ENCODE measurements at regions not wholly inside any gene's neighbourhood (a gene's known extent, or its start where the extent isn't known, plus 50 kb on each side); places are given as distances from the start of the nearest gene placed in this dataset.

GRCh38 chr10:61124756-61125530, 181.0 kb upstream of the RHOBTB1 start:
- no peak overlapping the region for H3K27ac ChIP-seq (ENCODE audit: low read depth, low read length)
- no peak overlapping the region for H3K9ac ChIP-seq (ENCODE audit: low read depth, low read length)
- no peaks in the 10 kb centered on the region for H3K27me3 ChIP-seq (ENCODE audit: control insufficient read depth, insufficient read depth, low read length)
- H3K36me3 ChIP-seq (ENCODE audit: control insufficient read depth, insufficient read depth, low read length) = no peaks in the 10 kb centered on the region
- H3K4me1 ChIP-seq (ENCODE audit: control insufficient read depth, insufficient read depth, low read length) = no peaks in the 10 kb centered on the region; the same call in 1 of the 2 replicates
- H3K4me3 ChIP-seq (ENCODE audit: low read depth, low read length) = no peak overlapping the region
- H3K9me3 ChIP-seq (ENCODE audit: control insufficient read depth, insufficient read depth, low read length) = no peaks in the 10 kb centered on the region

- H3K27me3 ChIP-seq (ENCODE audit: control insufficient read depth, insufficient read depth, low read length) = no peaks in the 10 kb centered on the region
- H3K9me3 ChIP-seq (ENCODE audit: control insufficient read depth, insufficient read depth, low read length) = no peaks in the 10 kb centered on the region
- H3K27ac ChIP-seq (ENCODE audit: low read depth, low read length) = no peak overlapping the region
- H3K4me1 ChIP-seq (ENCODE audit: control insufficient read depth, insufficient read depth, low read length) = no peaks in the 10 kb centered on the region
- no peak overlapping the region for H3K9ac ChIP-seq (ENCODE audit: low read depth, low read length)
- H3K36me3 ChIP-seq (ENCODE audit: control insufficient read depth, insufficient read depth, low read length) = no peaks in the 10 kb centered on the region
- H3K4me3 ChIP-seq (ENCODE audit: low read depth, low read length) = no peak overlapping the region
Observed at GRCh38 chr10:61120805-61121204, 176.8 kb upstream of the RHOBTB1 start.

GRCh38 chr10:61119573-61119972, 175.6 kb upstream of the RHOBTB1 start:
- no peak overlapping the region for H3K9ac ChIP-seq (ENCODE audit: low read depth, low read length)
- no peaks in the 10 kb centered on the region for H3K9me3 ChIP-seq (ENCODE audit: control insufficient read depth, insufficient read depth, low read length)
- H3K27ac ChIP-seq (ENCODE audit: low read depth, low read length) = no peak overlapping the region
- H3K27me3 ChIP-seq (ENCODE audit: control insufficient read depth, insufficient read depth, low read length) = no peaks in the 10 kb centered on the region
- no peaks in the 10 kb centered on the region for H3K4me1 ChIP-seq (ENCODE audit: control insufficient read depth, insufficient read depth, low read length)
- no peaks in the 10 kb centered on the region for H3K36me3 ChIP-seq (ENCODE audit: control insufficient read depth, insufficient read depth, low read length)
- no peak overlapping the region for H3K4me3 ChIP-seq (ENCODE audit: low read depth, low read length)

GRCh38 chr10:61115897-61116296, 171.9 kb upstream of the RHOBTB1 start:
- Histone ChIP-seq H3K4me3 (ENCODE audit: low read depth, low read length) (no peak overlapping the region), H3K27ac (ENCODE audit: low read depth, low read length) (no peak overlapping the region), H3K4me1 (ENCODE audit: control insufficient read depth, insufficient read depth, low read length) (no peaks in the 10 kb centered on the region), H3K9me3 (ENCODE audit: control insufficient read depth, insufficient read depth, low read length) (no peaks in the 10 kb centered on the region), H3K9ac (ENCODE audit: low read depth, low read length) (no peak overlapping the region), H3K27me3 (ENCODE audit: control insufficient read depth, insufficient read depth, low read length) (no peaks in the 10 kb centered on the region), H3K36me3 (ENCODE audit: control insufficient read depth, insufficient read depth, low read length) (no peaks in the 10 kb centered on the region)

GRCh38 chr10:61112771-61113170, 168.8 kb upstream of the RHOBTB1 start:
- Histone ChIP-seq H3K27me3 (ENCODE audit: control insufficient read depth, insufficient read depth, low read length) (no peaks in the 10 kb centered on the region), H3K36me3 (ENCODE audit: control insufficient read depth, insufficient read depth, low read length) (no peaks in the 10 kb centered on the region), H3K4me1 (ENCODE audit: control insufficient read depth, insufficient read depth, low read length) (no peaks in the 10 kb centered on the region), H3K9ac (ENCODE audit: low read depth, low read length) (no peak overlapping the region), H3K4me3 (ENCODE audit: low read depth, low read length) (no peak overlapping the region), H3K27ac (ENCODE audit: low read depth, low read length) (no peak overlapping the region), H3K9me3 (ENCODE audit: control insufficient read depth, insufficient read depth, low read length) (no peaks in the 10 kb centered on the region)

- Histone ChIP-seq H3K9me3 (ENCODE audit: control insufficient read depth, insufficient read depth, low read length) (no peaks in the 10 kb centered on the region), H3K9ac (ENCODE audit: low read depth, low read length) (no peak overlapping the region), H3K4me3 (ENCODE audit: low read depth, low read length) (no peak overlapping the region), H3K36me3 (ENCODE audit: control insufficient read depth, insufficient read depth, low read length) (no peaks in the 10 kb centered on the region), H3K27me3 (ENCODE audit: control insufficient read depth, insufficient read depth, low read length) (no peaks in the 10 kb centered on the region), H3K4me1 (ENCODE audit: control insufficient read depth, insufficient read depth, low read length) (no peaks in the 10 kb centered on the region), H3K27ac (ENCODE audit: low read depth, low read length) (no peak overlapping the region)
Observed at GRCh38 chr10:61110936-61111335, 167.0 kb upstream of the RHOBTB1 start.

GRCh38 chr10:61110188-61110844, 166.3 kb upstream of the RHOBTB1 start:
- H3K9ac ChIP-seq (ENCODE audit: low read depth, low read length) = no peak overlapping the region
- H3K27ac ChIP-seq (ENCODE audit: low read depth, low read length) = no peak overlapping the region
- no peaks in the 10 kb centered on the region for H3K36me3 ChIP-seq (ENCODE audit: control insufficient read depth, insufficient read depth, low read length)
- H3K4me3 ChIP-seq (ENCODE audit: low read depth, low read length) = no peak overlapping the region
- H3K4me1 ChIP-seq (ENCODE audit: control insufficient read depth, insufficient read depth, low read length) = no peaks in the 10 kb centered on the region
- H3K27me3 ChIP-seq (ENCODE audit: control insufficient read depth, insufficient read depth, low read length) = no peaks in the 10 kb centered on the region
- H3K9me3 ChIP-seq (ENCODE audit: control insufficient read depth, insufficient read depth, low read length) = no peaks in the 10 kb centered on the region

GRCh38 chr10:61108915-61109314, 164.9 kb upstream of the RHOBTB1 start:
- Histone ChIP-seq H3K4me1 (ENCODE audit: control insufficient read depth, insufficient read depth, low read length) (no peaks in the 10 kb centered on the region), H3K27ac (ENCODE audit: low read depth, low read length) (no peak overlapping the region), H3K27me3 (ENCODE audit: control insufficient read depth, insufficient read depth, low read length) (no peaks in the 10 kb centered on the region)

GRCh38 chr10:61100887-61101286, 156.9 kb upstream of the RHOBTB1 start:
- Histone ChIP-seq H3K9ac (ENCODE audit: low read depth, low read length) (no peak overlapping the region), H3K4me1 (ENCODE audit: control insufficient read depth, insufficient read depth, low read length) (no peaks in the 10 kb centered on the region), H3K27ac (ENCODE audit: low read depth, low read length) (no peak overlapping the region), H3K27me3 (ENCODE audit: control insufficient read depth, insufficient read depth, low read length) (no peaks in the 10 kb centered on the region), H3K4me3 (ENCODE audit: low read depth, low read length) (no peak overlapping the region), H3K36me3 (ENCODE audit: control insufficient read depth, insufficient read depth, low read length) (no peaks in the 10 kb centered on the region), H3K9me3 (ENCODE audit: control insufficient read depth, insufficient read depth, low read length) (no peaks in the 10 kb centered on the region)

More at GRCh38 chr10:61108915-61109314, 164.9 kb upstream of the RHOBTB1 start:
- H3K4me3 ChIP-seq (ENCODE audit: low read depth, low read length) = no peak overlapping the region
- H3K9ac ChIP-seq (ENCODE audit: low read depth, low read length) = no peak overlapping the region
- no peaks in the 10 kb centered on the region for H3K9me3 ChIP-seq (ENCODE audit: control insufficient read depth, insufficient read depth, low read length)
- H3K36me3 ChIP-seq (ENCODE audit: control insufficient read depth, insufficient read depth, low read length) = no peaks in the 10 kb centered on the region

- Histone ChIP-seq H3K9me3 (ENCODE audit: control insufficient read depth, insufficient read depth, low read length) (no peaks in the 10 kb centered on the region), H3K9ac (ENCODE audit: low read depth, low read length) (no peak overlapping the region), H3K27me3 (ENCODE audit: control insufficient read depth, insufficient read depth, low read length) (no peaks in the 10 kb centered on the region), H3K36me3 (ENCODE audit: control insufficient read depth, insufficient read depth, low read length) (no peaks in the 10 kb centered on the region), H3K27ac (ENCODE audit: low read depth, low read length) (no peak overlapping the region), H3K4me1 (ENCODE audit: control insufficient read depth, insufficient read depth, low read length) (no peaks in the 10 kb centered on the region), H3K4me3 (ENCODE audit: low read depth, low read length) (no peak overlapping the region)
Observed at GRCh38 chr10:61099756-61100155, 155.8 kb upstream of the RHOBTB1 start.

GRCh38 chr10:61098966-61099365, 155.0 kb upstream of the RHOBTB1 start:
- H3K36me3 ChIP-seq (ENCODE audit: control insufficient read depth, insufficient read depth, low read length) = no peaks in the 10 kb centered on the region
- no peak overlapping the region for H3K27ac ChIP-seq (ENCODE audit: low read depth, low read length)
- no peak overlapping the region for H3K9ac ChIP-seq (ENCODE audit: low read depth, low read length)
- H3K4me3 ChIP-seq (ENCODE audit: low read depth, low read length) = no peak overlapping the region
- H3K9me3 ChIP-seq (ENCODE audit: control insufficient read depth, insufficient read depth, low read length) = no peaks in the 10 kb centered on the region
- H3K27me3 ChIP-seq (ENCODE audit: control insufficient read depth, insufficient read depth, low read length) = no peaks in the 10 kb centered on the region
- no peaks in the 10 kb centered on the region for H3K4me1 ChIP-seq (ENCODE audit: control insufficient read depth, insufficient read depth, low read length)
